Trophoblast cell (in vitro differentiated cells and primary cell): ENCODE measurements at regions not wholly inside any gene's neighbourhood (a gene's known extent, or its start where the extent isn't known, plus 50 kb on each side); places are given as distances from the start of the nearest gene placed in this dataset.
"Not testable (repeated sequence)": the region's sequence is repeated elsewhere in the genome, so short reads cannot be mapped to it uniquely, and the experiment has no call there.

Experiments
- DNase-seq, 2 donors: peaks; one replicate each; pipeline ENCODE4 v3.0.0-alpha.2; 2016
- H2AFZ ChIP-seq: 2 replicates; pipeline ENCODE4 v1.6.1; 2013; ENCODE audit warnings: low read length, moderate library complexity, mild to moderate bottlenecking; ENCODE audit not compliant: insufficient read depth, poor library complexity
- H2AK5ac ChIP-seq: 2 replicates; pipeline ENCODE4 v1.6.1; 2013; ENCODE audit warnings: mild to moderate bottlenecking, low read length
- H2BK120ac ChIP-seq: 2 replicates; pipeline ENCODE4 v1.6.1; 2013; ENCODE audit warnings: low read length, mild to moderate bottlenecking, moderate library complexity; ENCODE audit not compliant: insufficient read depth, poor library complexity
- H2BK12ac ChIP-seq: 2 replicates; pipeline ENCODE4 v1.6.1; 2013; ENCODE audit warnings: mild to moderate bottlenecking, low read length, moderate library complexity
- H2BK5ac ChIP-seq: 2 replicates; pipeline ENCODE4 v1.6.1; 2013; ENCODE audit warnings: low read length, low read depth, moderate library complexity, mild to moderate bottlenecking; ENCODE audit not compliant: poor library complexity
- H3K14ac ChIP-seq: 2 replicates; pipeline ENCODE4 v1.6.1; 2013; ENCODE audit warnings: mild to moderate bottlenecking, low read length
- H3K18ac ChIP-seq: 2 replicates; pipeline ENCODE4 v1.6.1; 2013; ENCODE audit warnings: mild to moderate bottlenecking, low read length
- H3K23ac ChIP-seq: 2 replicates; pipeline ENCODE4 v1.6.1; 2013; ENCODE audit warnings: low read length
- H3K27ac ChIP-seq: 2 replicates; pipeline ENCODE4 v1.5.1; 2013; ENCODE audit warnings: low read depth, mild to moderate bottlenecking, inconsistent platforms, low read length, moderate library complexity
- H3K27me3 ChIP-seq: 2 replicates; pipeline ENCODE4 v1.6.1; 2013; ENCODE audit warnings: inconsistent platforms, mild to moderate bottlenecking, low read length, moderate library complexity; ENCODE audit not compliant: insufficient read depth
- H3K36me3 ChIP-seq, 2 experiments: 1 replicate in 1 of 2; 2 replicates in 1 of 2; pipeline ENCODE4 v1.6.1; 2013; ENCODE audit warnings: low read length in 2 of 2, mild to moderate bottlenecking in 2 of 2, moderate library complexity in 1 of 2; ENCODE audit not compliant: insufficient read depth in 2 of 2, control insufficient read depth in 1 of 2
- H3K4ac ChIP-seq: 2 replicates; pipeline ENCODE4 v1.6.1; 2013; ENCODE audit warnings: low read depth, mild to moderate bottlenecking, low read length, moderate library complexity
- H3K4me1 ChIP-seq, 2 experiments: 1 replicate in 1 of 2; 2 replicates in 1 of 2; pipeline ENCODE4 v1.6.1; 2013; ENCODE audit warnings: low read length in 2 of 2, mild to moderate bottlenecking in 2 of 2, moderate library complexity in 1 of 2; ENCODE audit not compliant: insufficient read depth in 2 of 2, control insufficient read depth in 1 of 2
- H3K4me2 ChIP-seq: 2 replicates; pipeline ENCODE4 v1.6.1; 2013; ENCODE audit warnings: inconsistent platforms, mild to moderate bottlenecking, low read length, moderate library complexity
- H3K4me3 ChIP-seq: 2 replicates; pipeline ENCODE4 v1.5.1; 2013; ENCODE audit warnings: mild to moderate bottlenecking, low read depth, low read length, inconsistent platforms
- H3K79me1 ChIP-seq: one replicate; pipeline ENCODE4 v1.6.1; 2013; ENCODE audit warnings: low read length
- H3K79me2 ChIP-seq: 2 replicates; pipeline ENCODE4 v1.6.1; 2013; ENCODE audit warnings: low read length, mild to moderate bottlenecking; ENCODE audit not compliant: control insufficient read depth, insufficient read depth, poor library complexity
- H3K9ac ChIP-seq: 2 replicates; pipeline ENCODE4 v1.6.1; 2013; ENCODE audit warnings: mild to moderate bottlenecking, low read length
- H3K9me3 ChIP-seq: 2 replicates; pipeline ENCODE4 v1.6.1; 2013; ENCODE audit warnings: low read depth, mild to moderate bottlenecking, control low read depth, inconsistent platforms, low read length; ENCODE audit not compliant: insufficient read depth
- H4K12ac ChIP-seq: 2 replicates; pipeline ENCODE4 v1.6.1; 2013; ENCODE audit warnings: low read depth, mild to moderate bottlenecking, low read length, moderate library complexity
- H4K8ac ChIP-seq: 2 replicates; pipeline ENCODE4 v1.6.1; 2013; ENCODE audit warnings: low read depth, mild to moderate bottlenecking, low read length, moderate library complexity
- H4K91ac ChIP-seq: one replicate; pipeline ENCODE4 v1.6.1; 2013; ENCODE audit warnings: low read depth, mild to moderate bottlenecking, low read length, moderate library complexity
- WGBS: extraction: QIAGEN DNeasy Blood & Tissue Kit; methylation state at CpG from one replicate; pipeline ENCODE4 v1.1.7; 2013; ENCODE audit warnings: missing lambda C conversion rate; ENCODE audit not compliant: insufficient read length, insufficient coverage; ENCODE audit errors: extremely low coverage; 5-methylcytosine and 5-hydroxymethylcytosine counted together

GRCh38 chr2:87217005-87217404 is 195.4 kb upstream of the PLGLB1 start:
- H3K27me3 ChIP-seq, H3K23ac ChIP-seq, H3K27ac ChIP-seq, H4K91ac ChIP-seq, H3K4ac ChIP-seq, H3K4me1 ChIP-seq, H2BK5ac ChIP-seq, H3K9me3 ChIP-seq, H4K12ac ChIP-seq, H3K4me3 ChIP-seq, DNase-seq, H4K8ac ChIP-seq, H2AK5ac ChIP-seq, H3K14ac ChIP-seq, H2BK120ac ChIP-seq, H3K79me1 ChIP-seq, H2BK12ac ChIP-seq, H3K79me2 ChIP-seq, H3K36me3 ChIP-seq, H3K9ac ChIP-seq, H2AFZ ChIP-seq, H3K18ac ChIP-seq, H3K4me2 ChIP-seq: not testable (repeated sequence)
- no CpG with 5 or more reads among the region's 4 CpGs for WGBS

GRCh38 chr2:87217741-87218410 is 196.2 kb upstream of the PLGLB1 start:
- not testable (repeated sequence) for H3K4me3 ChIP-seq, H2BK5ac ChIP-seq, H3K23ac ChIP-seq, H3K18ac ChIP-seq, H3K9ac ChIP-seq, H2AFZ ChIP-seq, H3K4ac ChIP-seq, H3K9me3 ChIP-seq, DNase-seq, H2BK120ac ChIP-seq, H2BK12ac ChIP-seq, H4K8ac ChIP-seq, H3K4me2 ChIP-seq, H4K91ac ChIP-seq, H4K12ac ChIP-seq, H3K79me1 ChIP-seq, H3K4me1 ChIP-seq, H3K27ac ChIP-seq, H3K27me3 ChIP-seq, H2AK5ac ChIP-seq, H3K14ac ChIP-seq, H3K79me2 ChIP-seq, H3K36me3 ChIP-seq
- WGBS, result no CpG with 5 or more reads among the region's 21 CpGs

- H3K14ac ChIP-seq, H3K4me1 ChIP-seq, H4K12ac ChIP-seq, H2AFZ ChIP-seq, H3K9me3 ChIP-seq, H2BK120ac ChIP-seq, H4K91ac ChIP-seq, H3K4me3 ChIP-seq, H3K27ac ChIP-seq, H3K27me3 ChIP-seq, H3K9ac ChIP-seq, H3K79me1 ChIP-seq, H3K18ac ChIP-seq, H3K4ac ChIP-seq, H2AK5ac ChIP-seq, H2BK5ac ChIP-seq, H3K36me3 ChIP-seq, H3K79me2 ChIP-seq, DNase-seq, H3K4me2 ChIP-seq, H3K23ac ChIP-seq, H2BK12ac ChIP-seq, H4K8ac ChIP-seq: not testable (repeated sequence)
- no CpG with 5 or more reads among the region's 9 CpGs for WGBS
Observed at GRCh38 chr2:87220651-87221050, 199.0 kb upstream of the PLGLB1 start.

- whole genome bisulfite sequencing, result no CpG with 5 or more reads among the region's 7 CpGs
- H3K23ac ChIP-seq, H4K8ac ChIP-seq: not testable (repeated sequence)
Observed at GRCh38 chr2:87222131-87222530, 200.5 kb upstream of the PLGLB1 start.

More at GRCh38 chr2:87222131-87222530, 200.5 kb upstream of the PLGLB1 start:
- not testable (repeated sequence) for H3K4me2 ChIP-seq, H2BK120ac ChIP-seq, H3K79me1 ChIP-seq, H2AK5ac ChIP-seq, H3K18ac ChIP-seq, H3K79me2 ChIP-seq, H3K4me3 ChIP-seq, H3K27ac ChIP-seq, H3K9me3 ChIP-seq, H3K4me1 ChIP-seq, H4K12ac ChIP-seq, H3K27me3 ChIP-seq, H2BK5ac ChIP-seq, H3K36me3 ChIP-seq, H2BK12ac ChIP-seq, H4K91ac ChIP-seq, H2AFZ ChIP-seq, H3K14ac ChIP-seq, H3K4ac ChIP-seq, H3K9ac ChIP-seq
- peak; percentile 67 to 94 for DNase-seq
